SK-N-SH (cell line): ENCODE measurements at regions not wholly inside any gene's neighbourhood (a gene's known extent, or its start where the extent isn't known, plus 50 kb on each side); places are given as distances from the start of the nearest gene placed in this dataset.

Experiments used
- CTCF ChIA-PET: fragments of 300-600, 350-600 bp; formaldehyde crosslinking; extraction: SDS; loops from one replicate; lab custom pipeline; 2021; lab: Yijun Ruan, JAX
- POLR2A ChIA-PET: fragments of 350-600 bp; sonication (Branson Sonifier 250); formaldehyde crosslinking; extraction: SDS; loops from one replicate; lab custom pipeline; 2020; ENCODE audit warnings: antibody characterized with exemption, inconsistent platforms; lab: Yijun Ruan, JAX
- DNase-seq: peaks from one replicate; pipeline ENCODE4 v3.0.0; 2012
- H2AFZ ChIP-seq: fragments of 200-600 bp; sonication (generic); 2 replicates; pipeline ENCODE4 v1.8.1; 2016; ENCODE audit warnings: antibody characterized with exemption, mild to moderate bottlenecking, low read depth
- H3F3A ChIP-seq: fragments of 200-600 bp; sonication (generic); replicated peaks from 2 replicates; pipeline ENCODE3; 2016; ENCODE audit warnings: antibody characterized with exemption, mild to moderate bottlenecking; ENCODE audit not compliant: insufficient read depth
- H3K27ac ChIP-seq, 2 experiments: fragments of 200-500 bp in 1 of 2; fragments of 200-600 bp in 1 of 2; sonication (Bioruptor generic) in 1 of 2; sonication (generic), shearing (Covaris generic) in 1 of 2; 2 replicates each; pipeline versions ENCODE4 v1.5.1 to v1.6.1; 2014 to 2016; ENCODE audit warnings: low read depth in 2 of 2, inconsistent platforms in 1 of 2, low read length in 1 of 2, mild to moderate bottlenecking in 1 of 2, mixed read lengths in 1 of 2
- H3K27me3 ChIP-seq: fragments of 200-600 bp; sonication (generic), shearing (Covaris generic); 2 replicates; pipeline ENCODE4 v1.6.1; 2016; ENCODE audit warnings: mixed run types; ENCODE audit not compliant: insufficient read depth
- H3K36me3 ChIP-seq, 2 experiments: fragments of 200-500 bp in 1 of 2; fragments of 200-600 bp in 1 of 2; sonication (Bioruptor generic) in 1 of 2; sonication (generic) in 1 of 2; replicated peaks in 1 of 2; 2 replicates each; pipeline versions ENCODE3 to v1.5.1; 2014 to 2016; ENCODE audit warnings: low read length in 1 of 2, mild to moderate bottlenecking in 1 of 2; ENCODE audit not compliant: insufficient read depth in 2 of 2, control insufficient read depth in 1 of 2
- H3K4me1 ChIP-seq, 2 experiments: fragments of 200-500 bp in 1 of 2; fragments of 200-600 bp in 1 of 2; sonication (Bioruptor generic) in 1 of 2; sonication (generic), shearing (Covaris generic) in 1 of 2; 2 replicates each; pipeline versions ENCODE4 v1.5.1 to v1.6.1; 2014 to 2016; ENCODE audit warnings: low read depth in 1 of 2, low read length in 1 of 2, mixed run types in 1 of 2; ENCODE audit not compliant: insufficient read depth in 2 of 2, control insufficient read depth in 1 of 2
- H3K4me2 ChIP-seq: fragments of 200-600 bp; sonication (generic), shearing (Covaris generic); 2 replicates; pipeline ENCODE4 v1.6.1; 2017; ENCODE audit warnings: mixed run types
- H3K4me3 ChIP-seq, 2 experiments: fragments of 200-500 bp in 1 of 2; fragments of 200-600 bp in 1 of 2; sonication (Bioruptor generic) in 1 of 2; sonication (generic), shearing (Covaris generic) in 1 of 2; 2 replicates each; pipeline versions ENCODE4 v1.5.1 to v1.8.1; 2014 to 2016; ENCODE audit warnings: low read depth in 2 of 2, inconsistent platforms in 1 of 2, low read length in 1 of 2, mild to moderate bottlenecking in 1 of 2, mixed read lengths in 1 of 2, moderate library complexity in 1 of 2
- H3K79me2 ChIP-seq: fragments of 200-600 bp; sonication (generic); 2 replicates; pipeline ENCODE4 v1.8.1; 2017; ENCODE audit warnings: mild to moderate bottlenecking; ENCODE audit not compliant: insufficient read depth
- H3K9ac ChIP-seq: fragments of 200-600 bp; sonication (generic); 2 replicates; pipeline ENCODE4 v1.6.1; 2017; ENCODE audit warnings: mixed run types
- H3K9me2 ChIP-seq: fragments of 200-600 bp; sonication (generic); 2 replicates; pipeline ENCODE4 v1.6.1; 2017; ENCODE audit warnings: mixed run types
- H3K9me3 ChIP-seq: fragments of 200-600 bp; sonication (generic); 2 replicates; pipeline ENCODE4 v1.6.1; 2017; ENCODE audit warnings: mixed run types, mild to moderate bottlenecking, moderate library complexity
- H4K20me1 ChIP-seq: fragments of 200-600 bp; sonication (generic); 2 replicates; pipeline ENCODE4 v1.6.1; 2017; ENCODE audit warnings: mild to moderate bottlenecking, mixed run types; ENCODE audit not compliant: insufficient read depth
- CHD2 ChIP-seq: fragments of 150-350 bp; IDR thresholded peaks from 2 replicates; pipeline ENCODE4 v1.6.1; 2018; ENCODE audit warnings: low read length; ENCODE audit not compliant: partially characterized antibody
- CTCF ChIP-seq: fragments of 200-600 bp; sonication (generic); IDR thresholded peaks from 2 replicates; pipeline ENCODE4 v1.6.1; 2017; ENCODE audit warnings: antibody characterized with exemption, mild to moderate bottlenecking, moderate library complexity
- ELF1 ChIP-seq: IDR thresholded peaks from 2 replicates; pipeline ENCODE4 v1.4.0; 2012
- EZH2phosphoT487 ChIP-seq: fragments of 200-600 bp; sonication (generic); IDR thresholded peaks from 2 replicates; pipeline ENCODE4 v1.6.1; 2017; ENCODE audit warnings: low read depth, mixed run types, mild to moderate bottlenecking, antibody characterized with exemption, moderate library complexity, borderline replicate concordance
- FOSL2 ChIP-seq: IDR thresholded peaks from 2 replicates; pipeline ENCODE4 v1.4.0; 2012; ENCODE audit warnings: low read depth, mild to moderate bottlenecking, moderate library complexity, borderline replicate concordance
- GATA2 ChIP-seq: sonication (generic); formaldehyde crosslinking; IDR thresholded peaks from 2 replicates; pipeline ENCODE4 v1.5.0; 2020; ENCODE audit warnings: mild to moderate bottlenecking, missing genetic modification reagents
- IRF3 ChIP-seq: fragments of 150-350 bp; IDR thresholded peaks from 2 replicates; pipeline ENCODE4 v1.6.1; 2016; ENCODE audit warnings: mild to moderate bottlenecking, low read depth, low read length
- PBX3 ChIP-seq: IDR thresholded peaks from 2 replicates; pipeline ENCODE4; 2012
- POLR2AphosphoS5 ChIP-seq: IDR thresholded peaks from 2 replicates; pipeline ENCODE4 v1.6.1; 2012; ENCODE audit warnings: low read depth, low read length
- RCOR1 ChIP-seq: fragments of 150-350 bp; IDR thresholded peaks from 2 replicates; pipeline ENCODE4 v1.6.1; 2017; ENCODE audit warnings: antibody characterized with exemption, low read length
- RXRA ChIP-seq: IDR thresholded peaks from 2 replicates; pipeline ENCODE4 v1.4.0; 2012; ENCODE audit warnings: low read depth, mild to moderate bottlenecking, borderline replicate concordance
- SIN3A ChIP-seq: IDR thresholded peaks from 2 replicates; pipeline ENCODE4 v1.6.1; 2012; ENCODE audit warnings: low read depth, mild to moderate bottlenecking, low read length, moderate library complexity, borderline replicate concordance
- TEAD4 ChIP-seq: IDR thresholded peaks from 2 replicates; pipeline ENCODE4 v1.4.0; 2012; ENCODE audit warnings: mild to moderate bottlenecking, borderline replicate concordance; ENCODE audit not compliant: insufficient read depth
- WGBS: methylation state at CpG from one replicate; pipeline ENCODE4 v1.1.6; 2017; ENCODE audit warnings: low lambda C conversion rate; 5-methylcytosine and 5-hydroxymethylcytosine counted together
- TF ChIP-seq, protein P1 (sequence below): IDR thresholded peaks from 2 replicates; pipeline ENCODE4 v1.6.1; 2012; ENCODE audit warnings: mild to moderate bottlenecking, low read depth, low read length, moderate library complexity
- TF ChIP-seq, protein P2 (sequence below): IDR thresholded peaks from 2 replicates; pipeline ENCODE4 v1.4.0; 2012; ENCODE audit warnings: low read depth, borderline replicate concordance
- TF ChIP-seq, protein P3 (sequence below): fragments of 150-350 bp; IDR thresholded peaks from 2 replicates; pipeline ENCODE4 v1.6.1; 2017; ENCODE audit warnings: antibody characterized with exemption, low read length, low read depth, borderline replicate concordance

GRCh38 chr1:36603461-36603860, 120.7 kb upstream of the CSF3R start:
- TF ChIP-seq, protein P1, sequence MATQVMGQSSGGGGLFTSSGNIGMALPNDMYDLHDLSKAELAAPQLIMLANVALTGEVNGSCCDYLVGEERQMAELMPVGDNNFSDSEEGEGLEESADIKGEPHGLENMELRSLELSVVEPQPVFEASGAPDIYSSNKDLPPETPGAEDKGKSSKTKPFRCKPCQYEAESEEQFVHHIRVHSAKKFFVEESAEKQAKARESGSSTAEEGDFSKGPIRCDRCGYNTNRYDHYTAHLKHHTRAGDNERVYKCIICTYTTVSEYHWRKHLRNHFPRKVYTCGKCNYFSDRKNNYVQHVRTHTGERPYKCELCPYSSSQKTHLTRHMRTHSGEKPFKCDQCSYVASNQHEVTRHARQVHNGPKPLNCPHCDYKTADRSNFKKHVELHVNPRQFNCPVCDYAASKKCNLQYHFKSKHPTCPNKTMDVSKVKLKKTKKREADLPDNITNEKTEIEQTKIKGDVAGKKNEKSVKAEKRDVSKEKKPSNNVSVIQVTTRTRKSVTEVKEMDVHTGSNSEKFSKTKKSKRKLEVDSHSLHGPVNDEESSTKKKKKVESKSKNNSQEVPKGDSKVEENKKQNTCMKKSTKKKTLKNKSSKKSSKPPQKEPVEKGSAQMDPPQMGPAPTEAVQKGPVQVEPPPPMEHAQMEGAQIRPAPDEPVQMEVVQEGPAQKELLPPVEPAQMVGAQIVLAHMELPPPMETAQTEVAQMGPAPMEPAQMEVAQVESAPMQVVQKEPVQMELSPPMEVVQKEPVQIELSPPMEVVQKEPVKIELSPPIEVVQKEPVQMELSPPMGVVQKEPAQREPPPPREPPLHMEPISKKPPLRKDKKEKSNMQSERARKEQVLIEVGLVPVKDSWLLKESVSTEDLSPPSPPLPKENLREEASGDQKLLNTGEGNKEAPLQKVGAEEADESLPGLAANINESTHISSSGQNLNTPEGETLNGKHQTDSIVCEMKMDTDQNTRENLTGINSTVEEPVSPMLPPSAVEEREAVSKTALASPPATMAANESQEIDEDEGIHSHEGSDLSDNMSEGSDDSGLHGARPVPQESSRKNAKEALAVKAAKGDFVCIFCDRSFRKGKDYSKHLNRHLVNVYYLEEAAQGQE: peak; percentile 85
- TF ChIP-seq CHD2 (no peak), FOSL2 (no peak), GATA2 (CRISPR knock-in tag) (no peak), POLR2AphosphoS5 (no peak), TEAD4 (no peak), PBX3 (no peak), SIN3A (no peak)
- TF ChIP-seq, all 33 proteins: peak for 1
- H3K36me3 ChIP-seq: no peaks in the 10 kb centered on the region
- H3K4me1 ChIP-seq: no peaks in the 10 kb centered on the region
- H2AFZ ChIP-seq: no peak overlapping the region
- no peak for DNase-seq
- H3K79me2 ChIP-seq: no peaks in the 10 kb centered on the region
- ChIA-PET POLR2A (no interaction called here), CTCF (interaction anchor here (2.4 to 3.2 kb wide), 2 partner anchors 28 to 50 kb away, joined by 7 to 14 read pairs; no protein-coding TSS in a partner anchor)
- no peaks in the 10 kb centered on the region for H3K27me3 ChIP-seq
- H4K20me1 ChIP-seq: no peaks in the 10 kb centered on the region
- H3K9ac ChIP-seq: no peak overlapping the region
- WGBS: 23% methylated on average over 3 of the region's 3 CpGs
- H3F3A ChIP-seq: no peaks in the 10 kb centered on the region
- no peaks in the 10 kb centered on the region for H3K9me2 ChIP-seq
- no peak overlapping the region for H3K4me2 ChIP-seq
- no peak overlapping the region for H3K27ac ChIP-seq
- H3K4me3 ChIP-seq: no peak overlapping the region
- no peaks in the 10 kb centered on the region for H3K9me3 ChIP-seq

DNA sequence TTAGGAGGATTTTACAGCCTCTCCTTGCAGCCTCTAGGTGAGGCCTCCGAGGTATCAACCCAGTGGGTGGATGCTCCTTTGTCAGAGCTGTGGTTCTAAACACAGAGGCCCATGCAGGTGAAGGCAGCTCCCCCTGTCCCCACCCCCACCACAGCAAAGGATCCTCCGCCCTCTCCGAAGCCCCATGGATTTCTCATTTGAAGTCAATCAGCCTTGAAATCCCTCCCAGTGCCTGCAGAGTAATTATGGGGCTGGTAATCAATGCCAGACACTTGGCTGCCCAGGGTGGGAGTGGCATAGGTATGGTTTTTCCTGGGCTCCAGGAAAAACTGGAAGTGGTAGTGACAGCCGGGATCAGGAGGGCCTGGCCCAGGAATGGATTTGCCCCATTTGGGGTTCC, 119.5 kb upstream of the CSF3R start:
- Histone ChIP-seq H3K79me2 (no peaks in the 10 kb centered on the region), H3K9me3 (no peaks in the 10 kb centered on the region), H3F3A (no peaks in the 10 kb centered on the region), H3K9me2 (no peaks in the 10 kb centered on the region), H4K20me1 (no peaks in the 10 kb centered on the region), H2AFZ (no peak overlapping the region), H3K4me1 (no peaks in the 10 kb centered on the region), H3K36me3 (no peaks in the 10 kb centered on the region), H3K4me2 (no peak overlapping the region), H3K9ac (no peak overlapping the region), H3K27ac (no peak overlapping the region), H3K27me3 (no peaks in the 10 kb centered on the region), H3K4me3 (no peak overlapping the region)
- WGBS: 10% methylated on average over 3 of the region's 4 CpGs
- ChIA-PET POLR2A (no interaction called here), CTCF (interaction anchor here (3.2 kb wide), 1 partner anchor 26 kb away, joined by 14 read pairs; no protein-coding TSS in a partner anchor)
- no peak for DNase-seq
- TF ChIP-seq, protein P2, sequence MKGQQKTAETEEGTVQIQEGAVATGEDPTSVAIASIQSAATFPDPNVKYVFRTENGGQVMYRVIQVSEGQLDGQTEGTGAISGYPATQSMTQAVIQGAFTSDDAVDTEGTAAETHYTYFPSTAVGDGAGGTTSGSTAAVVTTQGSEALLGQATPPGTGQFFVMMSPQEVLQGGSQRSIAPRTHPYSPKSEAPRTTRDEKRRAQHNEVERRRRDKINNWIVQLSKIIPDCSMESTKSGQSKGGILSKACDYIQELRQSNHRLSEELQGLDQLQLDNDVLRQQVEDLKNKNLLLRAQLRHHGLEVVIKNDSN: no peak
- TF ChIP-seq CTCF (no peak), FOSL2 (no peak), RCOR1 (no peak), EZH2phosphoT487 (no peak), ELF1 (no peak), IRF3 (no peak), PBX3 (no peak), RXRA (no peak)
- TF ChIP-seq, protein P3, sequence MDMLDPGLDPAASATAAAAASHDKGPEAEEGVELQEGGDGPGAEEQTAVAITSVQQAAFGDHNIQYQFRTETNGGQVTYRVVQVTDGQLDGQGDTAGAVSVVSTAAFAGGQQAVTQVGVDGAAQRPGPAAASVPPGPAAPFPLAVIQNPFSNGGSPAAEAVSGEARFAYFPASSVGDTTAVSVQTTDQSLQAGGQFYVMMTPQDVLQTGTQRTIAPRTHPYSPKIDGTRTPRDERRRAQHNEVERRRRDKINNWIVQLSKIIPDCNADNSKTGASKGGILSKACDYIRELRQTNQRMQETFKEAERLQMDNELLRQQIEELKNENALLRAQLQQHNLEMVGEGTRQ: no peak
